ENCODE measurements at regions not wholly inside any gene's neighbourhood (a gene's known extent, or its start where the extent isn't known, plus 50 kb on each side); places are given as distances from the start of the nearest gene placed in this dataset.

DNA sequence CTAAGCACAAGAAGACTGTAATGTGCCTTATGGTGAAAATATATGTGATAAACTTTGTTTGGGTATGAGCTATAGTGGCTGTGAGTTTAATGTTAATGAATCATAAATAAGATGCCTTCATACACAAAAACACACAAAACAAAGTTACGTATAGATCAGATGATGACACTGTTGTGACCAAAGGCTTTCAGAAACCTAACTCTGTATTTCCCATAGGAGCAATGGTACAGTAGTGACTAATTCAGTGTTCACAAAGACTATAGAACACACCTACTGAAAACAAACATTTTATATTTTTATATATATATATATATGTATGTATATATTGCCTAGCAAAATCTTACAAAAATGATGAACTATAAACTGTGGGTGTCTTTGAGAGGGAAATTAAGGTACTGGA lies 393.8 kb upstream of the DCN start:
- TF ChIP-seq EZH2phosphoT487 (conservative IDR thresholded peaks at IDR 0.05; ENCODE audit: low read length) = no peak
- TF ChIP-seq, protein P1, sequence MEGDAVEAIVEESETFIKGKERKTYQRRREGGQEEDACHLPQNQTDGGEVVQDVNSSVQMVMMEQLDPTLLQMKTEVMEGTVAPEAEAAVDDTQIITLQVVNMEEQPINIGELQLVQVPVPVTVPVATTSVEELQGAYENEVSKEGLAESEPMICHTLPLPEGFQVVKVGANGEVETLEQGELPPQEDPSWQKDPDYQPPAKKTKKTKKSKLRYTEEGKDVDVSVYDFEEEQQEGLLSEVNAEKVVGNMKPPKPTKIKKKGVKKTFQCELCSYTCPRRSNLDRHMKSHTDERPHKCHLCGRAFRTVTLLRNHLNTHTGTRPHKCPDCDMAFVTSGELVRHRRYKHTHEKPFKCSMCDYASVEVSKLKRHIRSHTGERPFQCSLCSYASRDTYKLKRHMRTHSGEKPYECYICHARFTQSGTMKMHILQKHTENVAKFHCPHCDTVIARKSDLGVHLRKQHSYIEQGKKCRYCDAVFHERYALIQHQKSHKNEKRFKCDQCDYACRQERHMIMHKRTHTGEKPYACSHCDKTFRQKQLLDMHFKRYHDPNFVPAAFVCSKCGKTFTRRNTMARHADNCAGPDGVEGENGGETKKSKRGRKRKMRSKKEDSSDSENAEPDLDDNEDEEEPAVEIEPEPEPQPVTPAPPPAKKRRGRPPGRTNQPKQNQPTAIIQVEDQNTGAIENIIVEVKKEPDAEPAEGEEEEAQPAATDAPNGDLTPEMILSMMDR (IDR thresholded peaks at IDR 0.05; ENCODE audit: insufficient read depth, low read length, poor library complexity, severe bottlenecking) = no peak
- Histone ChIP-seq H3K9ac (ENCODE audit: low read length) (no peak overlapping the region), H4K20me1 (ENCODE audit: low read depth, low read length) (no peaks in the 10 kb centered on the region), H3K4me2 (ENCODE audit: low read depth, low read length, poor library complexity, severe bottlenecking) (no peak overlapping the region), H3K27me3 (ENCODE audit: low read length) (no peaks in the 10 kb centered on the region), H3K79me2 (ENCODE audit: insufficient read depth, low read length) (no peaks in the 10 kb centered on the region), H3K9me3 (ENCODE audit: insufficient read depth, low read length) (no peaks in the 10 kb centered on the region), H3F3A (ENCODE audit: insufficient read depth) (no peaks in the 10 kb centered on the region), H3K36me3 (ENCODE audit: low read length) (no peaks in the 10 kb centered on the region), H3K9me2 (replicated peaks; ENCODE audit: insufficient read depth, low read length) (no peaks in the 10 kb centered on the region), H3K4me3 (ENCODE audit: insufficient read depth, low read length, poor library complexity, severe bottlenecking) (no peak overlapping the region), H2AFZ (ENCODE audit: low read depth, low read length, severe bottlenecking) (no peak overlapping the region), H3K27ac (ENCODE audit: low read depth, low read length) (no peak overlapping the region)

- H3F3A ChIP-seq (ENCODE audit: insufficient read depth) = no peaks in the 10 kb centered on the region
- no peak overlapping the region for H3K27ac ChIP-seq (ENCODE audit: low read depth, low read length)
- no peaks in the 10 kb centered on the region for H4K20me1 ChIP-seq (ENCODE audit: low read depth, low read length)
- H3K9ac ChIP-seq (ENCODE audit: low read length) = no peak overlapping the region
- H3K4me3 ChIP-seq (ENCODE audit: insufficient read depth, low read length, poor library complexity, severe bottlenecking) = no peak overlapping the region
- no peaks in the 10 kb centered on the region for H3K9me3 ChIP-seq (ENCODE audit: insufficient read depth, low read length)
- TF ChIP-seq, protein P1 (IDR thresholded peaks at IDR 0.05; ENCODE audit: insufficient read depth, low read length, poor library complexity, severe bottlenecking) = no peak
- TF ChIP-seq EZH2phosphoT487 (conservative IDR thresholded peaks at IDR 0.05; ENCODE audit: low read length) = no peak
- no peaks in the 10 kb centered on the region for H3K79me2 ChIP-seq (ENCODE audit: insufficient read depth, low read length)
- no peaks in the 10 kb centered on the region for H3K27me3 ChIP-seq (ENCODE audit: low read length)
- no peaks in the 10 kb centered on the region for H3K36me3 ChIP-seq (ENCODE audit: low read length)
- H3K4me2 ChIP-seq (ENCODE audit: low read depth, low read length, poor library complexity, severe bottlenecking) = no peak overlapping the region
- H2AFZ ChIP-seq (ENCODE audit: low read depth, low read length, severe bottlenecking) = no peak overlapping the region
- H3K9me2 ChIP-seq (replicated peaks; ENCODE audit: insufficient read depth, low read length) = no peaks in the 10 kb centered on the region
Observed at GRCh38 chr12:91575630-91576029, 393.0 kb upstream of the DCN start.

- H3K36me3 ChIP-seq (ENCODE audit: low read length) = no peaks in the 10 kb centered on the region
- no peaks in the 10 kb centered on the region for H4K20me1 ChIP-seq (ENCODE audit: low read depth, low read length)
- H3K9ac ChIP-seq (ENCODE audit: low read length) = no peak overlapping the region
- H3K27ac ChIP-seq (ENCODE audit: low read depth, low read length) = no peak overlapping the region
- no peak overlapping the region for H3K4me2 ChIP-seq (ENCODE audit: low read depth, low read length, poor library complexity, severe bottlenecking)
- H3F3A ChIP-seq (ENCODE audit: insufficient read depth) = no peaks in the 10 kb centered on the region
- no peaks in the 10 kb centered on the region for H3K79me2 ChIP-seq (ENCODE audit: insufficient read depth, low read length)
- no peak overlapping the region for H2AFZ ChIP-seq (ENCODE audit: low read depth, low read length, severe bottlenecking)
- no peaks in the 10 kb centered on the region for H3K9me2 ChIP-seq (replicated peaks; ENCODE audit: insufficient read depth, low read length)
- no peak for TF ChIP-seq EZH2phosphoT487 (conservative IDR thresholded peaks at IDR 0.05; ENCODE audit: low read length)
- TF ChIP-seq, protein P1 (IDR thresholded peaks at IDR 0.05; ENCODE audit: insufficient read depth, low read length, poor library complexity, severe bottlenecking) = no peak
- H3K9me3 ChIP-seq (ENCODE audit: insufficient read depth, low read length) = no peaks in the 10 kb centered on the region
- H3K27me3 ChIP-seq (ENCODE audit: low read length) = no peaks in the 10 kb centered on the region
- H3K4me3 ChIP-seq (ENCODE audit: insufficient read depth, low read length, poor library complexity, severe bottlenecking) = no peak overlapping the region
Observed at GRCh38 chr12:91574975-91575374, 392.4 kb upstream of the DCN start.

Data from SU-DHL-6 (cell line).